ENCODE measurements at regions not wholly inside any gene's neighbourhood (a gene's known extent, or its start where the extent isn't known, plus 50 kb on each side); places are given as distances from the start of the nearest gene placed in this dataset.

DNA sequence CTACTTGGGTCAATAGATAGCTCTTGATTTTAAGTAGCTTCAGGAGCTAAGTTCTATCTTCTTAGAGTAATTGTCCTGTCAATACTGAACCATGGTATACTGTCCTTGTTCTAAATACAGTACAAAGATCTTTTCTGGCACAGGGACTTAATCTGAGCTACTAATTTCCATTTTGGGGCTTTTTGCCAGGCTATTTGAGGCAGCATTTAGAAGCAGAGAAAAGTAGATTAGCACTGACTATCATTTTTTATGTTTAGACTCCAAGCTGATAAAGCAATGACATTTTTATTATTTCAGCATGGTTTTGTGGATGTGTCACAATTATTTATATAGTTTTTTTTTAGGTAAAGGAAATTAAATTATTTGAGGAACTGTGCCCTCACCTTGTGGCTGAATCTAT, 163.2 kb downstream of the FAT3 start (continued):
- TF ChIP-seq YY1 (IDR thresholded peaks at IDR 0.05) (no peak), NR2F2 (IDR thresholded peaks at IDR 0.05) (no peak), FOXA2 (IDR thresholded peaks at IDR 0.05) (no peak)

DNA sequence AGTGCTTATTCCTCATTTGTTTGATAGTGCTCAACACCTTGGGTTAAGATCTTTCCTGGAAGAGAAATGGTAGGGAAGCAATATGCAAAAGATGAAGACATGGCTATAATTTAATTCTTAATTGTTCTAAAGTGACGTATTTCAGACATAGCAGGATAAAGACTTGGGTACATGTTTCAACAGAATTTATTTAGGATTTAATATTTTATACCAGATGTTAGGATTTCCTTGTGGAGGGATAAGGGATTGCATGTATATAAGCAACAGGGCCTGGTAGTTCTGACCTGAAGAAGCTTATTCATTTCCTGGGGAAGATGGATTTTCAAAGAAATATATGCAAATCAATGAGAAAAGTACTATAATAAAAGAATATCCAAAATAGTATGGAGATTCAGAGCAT, 163.8 kb downstream of the FAT3 start:
- Histone ChIP-seq H3K9me3 (ENCODE audit: control insufficient read depth in 4 of 4, low read length in 3 of 4) (peaks cover 0 to 3% (median 0%) of the 10 kb centered on the region in 4 donors), H3K27ac (ENCODE audit: low read depth in 1 of 2, low read length in 2 of 2) (no peak overlapping the region), H3K9ac (ENCODE audit: low read depth in 1 of 2, low read length in 2 of 2) (no peak overlapping the region), H3K4me3 (ENCODE audit: low read depth in 1 of 3, low read length in 3 of 3) (no peak overlapping the region), H3K36me3 (ENCODE audit: control insufficient read depth in 4 of 4, insufficient read depth in 3 of 4, low read depth in 1 of 4, low read length in 3 of 4) (no peaks in the 10 kb centered on the region), H3K27me3 (ENCODE audit: control insufficient read depth in 4 of 4, insufficient read depth in 4 of 4, low read length in 3 of 4) (peaks cover 0 to 3% (median 0%) of the 10 kb centered on the region in 4 donors), H3K4me1 (ENCODE audit: control insufficient read depth in 4 of 4, insufficient read depth in 4 of 4, low read length in 3 of 4) (no peaks in the 10 kb centered on the region)
- TF ChIP-seq YY1 (IDR thresholded peaks at IDR 0.05) (no peak), JUND (IDR thresholded peaks at IDR 0.05) (no peak), EGR1 (IDR thresholded peaks at IDR 0.05; ENCODE audit: low read depth in 2 of 2) (no peak), RAD21 (IDR thresholded peaks at IDR 0.05) (no peak), HNF4A (conservative IDR thresholded peaks at IDR 0.05) (no peak), SP1 (IDR thresholded peaks at IDR 0.05) (no peak), FOXA1 (IDR thresholded peaks at IDR 0.05) (no peak), FOXA2 (IDR thresholded peaks at IDR 0.05) (no peak), REST (IDR thresholded peaks at IDR 0.05) (no peak), HNF4G (IDR thresholded peaks at IDR 0.05) (no peak), NR2F2 (IDR thresholded peaks at IDR 0.05) (no peak), MAX (IDR thresholded peaks at IDR 0.05) (no peak), ZBTB33 (IDR thresholded peaks at IDR 0.05) (no peak), TAF1 (conservative IDR thresholded peaks at IDR 0.05) (no peak), GABPA (IDR thresholded peaks at IDR 0.05 in 1 of 2, conservative IDR thresholded peaks at IDR 0.05 in 1 of 2) (no peak), RXRA (IDR thresholded peaks at IDR 0.05) (no peak)
- TF ChIP-seq, protein P1, sequence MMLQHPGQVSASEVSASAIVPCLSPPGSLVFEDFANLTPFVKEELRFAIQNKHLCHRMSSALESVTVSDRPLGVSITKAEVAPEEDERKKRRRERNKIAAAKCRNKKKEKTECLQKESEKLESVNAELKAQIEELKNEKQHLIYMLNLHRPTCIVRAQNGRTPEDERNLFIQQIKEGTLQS (IDR thresholded peaks at IDR 0.05): no peak
- TF ChIP-seq, protein P2, sequence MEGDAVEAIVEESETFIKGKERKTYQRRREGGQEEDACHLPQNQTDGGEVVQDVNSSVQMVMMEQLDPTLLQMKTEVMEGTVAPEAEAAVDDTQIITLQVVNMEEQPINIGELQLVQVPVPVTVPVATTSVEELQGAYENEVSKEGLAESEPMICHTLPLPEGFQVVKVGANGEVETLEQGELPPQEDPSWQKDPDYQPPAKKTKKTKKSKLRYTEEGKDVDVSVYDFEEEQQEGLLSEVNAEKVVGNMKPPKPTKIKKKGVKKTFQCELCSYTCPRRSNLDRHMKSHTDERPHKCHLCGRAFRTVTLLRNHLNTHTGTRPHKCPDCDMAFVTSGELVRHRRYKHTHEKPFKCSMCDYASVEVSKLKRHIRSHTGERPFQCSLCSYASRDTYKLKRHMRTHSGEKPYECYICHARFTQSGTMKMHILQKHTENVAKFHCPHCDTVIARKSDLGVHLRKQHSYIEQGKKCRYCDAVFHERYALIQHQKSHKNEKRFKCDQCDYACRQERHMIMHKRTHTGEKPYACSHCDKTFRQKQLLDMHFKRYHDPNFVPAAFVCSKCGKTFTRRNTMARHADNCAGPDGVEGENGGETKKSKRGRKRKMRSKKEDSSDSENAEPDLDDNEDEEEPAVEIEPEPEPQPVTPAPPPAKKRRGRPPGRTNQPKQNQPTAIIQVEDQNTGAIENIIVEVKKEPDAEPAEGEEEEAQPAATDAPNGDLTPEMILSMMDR (IDR thresholded peaks at IDR 0.05; ENCODE audit: low read depth, low read length, missing input control): no peak
- 95% methylated on average over 1 of the region's 1 CpG for WGBS
- DNase-seq (ENCODE audit: low spot score): no peak

All from liver (tissue), 8 donors.